H9 (cell line): ENCODE measurements at regions not wholly inside any gene's neighbourhood (a gene's known extent, or its start where the extent isn't known, plus 50 kb on each side); places are given as distances from the start of the nearest gene placed in this dataset.

ENCODE experiments used
- DNase-seq: peaks from one replicate; pipeline ENCODE4 v3.0.0-alpha.2; 2017
- H2AFZ ChIP-seq: one replicate; pipeline ENCODE4 v1.6.1; 2013; ENCODE audit warnings: mild to moderate bottlenecking, low read length, control low read depth, moderate library complexity
- H2AK5ac ChIP-seq: 2 replicates; pipeline ENCODE4 v1.6.1; 2013; ENCODE audit warnings: low read length, control low read depth, mixed read lengths; ENCODE audit not compliant: insufficient read length
- H2BK120ac ChIP-seq: one replicate; pipeline ENCODE4 v1.6.1; 2013; ENCODE audit warnings: low read depth, mild to moderate bottlenecking, low read length, control low read depth, inconsistent platforms; ENCODE audit not compliant: poor library complexity, severe bottlenecking
- H2BK12ac ChIP-seq: 2 replicates; pipeline ENCODE4 v1.6.1; 2013; ENCODE audit warnings: low read length, control low read depth, mixed read lengths, low read depth; ENCODE audit not compliant: insufficient read length
- H2BK15ac ChIP-seq: 2 replicates; pipeline ENCODE4 v1.6.1; 2013; ENCODE audit warnings: low read depth, low read length, control low read depth
- H2BK20ac ChIP-seq: one replicate; pipeline ENCODE4 v1.6.1; 2013; ENCODE audit warnings: low read depth, mild to moderate bottlenecking, low read length, control low read depth, inconsistent platforms; ENCODE audit not compliant: poor library complexity, severe bottlenecking
- H2BK5ac ChIP-seq: 2 replicates; pipeline ENCODE4 v1.6.1; 2013; ENCODE audit warnings: low read length, control low read depth, mixed read lengths; ENCODE audit not compliant: insufficient read length
- H3K14ac ChIP-seq: 2 replicates; pipeline ENCODE4 v1.6.1; 2013; ENCODE audit warnings: low read length, control low read depth; ENCODE audit not compliant: insufficient read depth
- H3K18ac ChIP-seq: 2 replicates; pipeline ENCODE4 v1.6.1; 2013; ENCODE audit warnings: low read depth, mild to moderate bottlenecking, mixed read lengths, low read length, control low read depth; ENCODE audit not compliant: insufficient read length
- H3K23ac ChIP-seq: 2 replicates; pipeline ENCODE4 v1.6.1; 2013; ENCODE audit warnings: low read length, control low read depth, mixed read lengths, low read depth; ENCODE audit not compliant: insufficient read length
- H3K23me2 ChIP-seq: 2 replicates; pipeline ENCODE4 v1.6.1; 2013; ENCODE audit warnings: low read depth, mild to moderate bottlenecking, mixed read lengths, low read length, control low read depth; ENCODE audit not compliant: insufficient read length, poor library complexity, severe bottlenecking
- H3K27ac ChIP-seq: 2 replicates; pipeline ENCODE4 v1.5.1; 2013; ENCODE audit warnings: low read length, control low read depth, mixed read lengths, low read depth; ENCODE audit not compliant: insufficient read length
- H3K27me3 ChIP-seq: 2 replicates; pipeline ENCODE4 v1.6.1; 2013; ENCODE audit warnings: low read length, control low read depth, inconsistent platforms; ENCODE audit not compliant: insufficient read depth
- H3K4ac ChIP-seq: 2 replicates; pipeline ENCODE4 v1.6.1; 2013; ENCODE audit warnings: low read depth, mild to moderate bottlenecking, control low read depth, inconsistent platforms, low read length, moderate library complexity
- H3K4me1 ChIP-seq: 2 replicates; pipeline ENCODE4 v1.6.1; 2013; ENCODE audit warnings: low read length, control low read depth, inconsistent platforms; ENCODE audit not compliant: insufficient read depth
- H3K4me2 ChIP-seq: 2 replicates; pipeline ENCODE4 v1.6.1; 2013; ENCODE audit warnings: low read length, control low read depth, mixed read lengths; ENCODE audit not compliant: insufficient read length, insufficient read depth
- H3K56ac ChIP-seq: 2 replicates; pipeline ENCODE4 v1.6.1; 2013; ENCODE audit warnings: low read depth, mild to moderate bottlenecking, mixed read lengths, low read length, control low read depth; ENCODE audit not compliant: insufficient read length
- H3K79me1 ChIP-seq: 2 replicates; pipeline ENCODE4 v1.6.1; 2013; ENCODE audit warnings: low read depth, mild to moderate bottlenecking, moderate library complexity, low read length, control low read depth, inconsistent platforms; ENCODE audit not compliant: insufficient read depth, poor library complexity, severe bottlenecking
- H3K79me2 ChIP-seq: 2 replicates; pipeline ENCODE4 v1.6.1; 2013; ENCODE audit warnings: low read length, control low read depth, inconsistent platforms; ENCODE audit not compliant: insufficient read depth
- H3K9ac ChIP-seq: 2 replicates; pipeline ENCODE4 v1.6.1; 2013; ENCODE audit warnings: low read length, control low read depth, mixed read lengths; ENCODE audit not compliant: insufficient read length; ENCODE audit errors: extremely low read depth
- H3K9me3 ChIP-seq: one replicate; pipeline ENCODE4 v1.6.1; 2013; ENCODE audit warnings: low read depth, low read length, inconsistent platforms; ENCODE audit not compliant: control insufficient read depth
- H3T11ph ChIP-seq: one replicate; pipeline ENCODE4 v1.6.1; 2013; ENCODE audit warnings: mild to moderate bottlenecking, low read length, control low read depth, inconsistent platforms
- H4K20me1 ChIP-seq: one replicate; pipeline ENCODE4 v1.6.1; 2013; ENCODE audit not compliant: control insufficient read depth, insufficient read length, insufficient read depth
- H4K5ac ChIP-seq: 2 replicates; pipeline ENCODE4 v1.6.1; 2013; ENCODE audit warnings: low read depth, mild to moderate bottlenecking, mixed read lengths, low read length, control low read depth; ENCODE audit not compliant: insufficient read length
- H4K8ac ChIP-seq: replicated peaks from 2 replicates; pipeline ENCODE4 v1.6.1; 2013; ENCODE audit warnings: low read length, control low read depth, mixed read lengths, low read depth; ENCODE audit not compliant: insufficient read length
- H4K91ac ChIP-seq: 2 replicates; pipeline ENCODE4 v1.6.1; 2013; ENCODE audit warnings: low read depth, mild to moderate bottlenecking, moderate library complexity, mixed read lengths, low read length, control low read depth; ENCODE audit not compliant: insufficient read length
- H3K27ac Mint-ChIP-seq, 3 experiments: 2 replicates in 2 of 3; 3 replicates in 1 of 3; pipeline ENCODE4 v1.8.0; 2020 to 2021; ENCODE audit warnings: mixed read lengths in 3 of 3, mild to moderate bottlenecking in 1 of 3, moderate library complexity in 1 of 3
- H3K27me3 Mint-ChIP-seq: 2 replicates; pipeline ENCODE4 v1.8.0; 2021; ENCODE audit warnings: low read depth, mild to moderate bottlenecking, moderate library complexity, mixed read lengths
- H3K36me3 Mint-ChIP-seq, 3 experiments: 2 replicates in 2 of 3; 3 replicates in 1 of 3; pipeline ENCODE4 v1.8.0; 2020 to 2021; ENCODE audit warnings: low read depth in 3 of 3, mixed read lengths in 3 of 3; ENCODE audit not compliant: insufficient read depth in 1 of 3
- H3K4me1 Mint-ChIP-seq, 2 experiments: 2 replicates each; pipeline ENCODE4 v1.8.0; 2020; ENCODE audit warnings: mixed read lengths in 2 of 2
- H3K4me3 Mint-ChIP-seq, 2 experiments: 2 replicates in 1 of 2; 3 replicates in 1 of 2; pipeline ENCODE4 v1.8.0; 2020 to 2021; ENCODE audit warnings: mild to moderate bottlenecking in 2 of 2, mixed read lengths in 2 of 2, moderate library complexity in 1 of 2
- H3K9me3 Mint-ChIP-seq, 2 experiments: 2 replicates in 1 of 2; 3 replicates in 1 of 2; pipeline ENCODE4 v1.8.0; 2020; ENCODE audit warnings: mild to moderate bottlenecking in 2 of 2, mixed read lengths in 2 of 2, moderate library complexity in 1 of 2
- CTCF ChIP-seq: fragments of 200-600 bp; sonication (generic); conservative IDR thresholded peaks from 3 replicates; pipeline ENCODE4 v1.8.0; 2021; ENCODE audit warnings: antibody characterized with exemption, mild to moderate bottlenecking
- WGBS: extraction: QIAGEN DNeasy Blood & Tissue Kit; methylation state at CpG from one replicate; pipeline ENCODE4 v1.1.7; 2013; ENCODE audit warnings: missing lambda C conversion rate, low lambda C conversion rate, mixed read lengths; ENCODE audit not compliant: insufficient read length; ENCODE audit errors: extremely low coverage; 5-methylcytosine and 5-hydroxymethylcytosine counted together

GRCh38 chr3:35394905-35395304 is 244.4 kb upstream of the ARPP21 start:
- WGBS, result no CpG with 5 or more reads among the region's 1 CpG
- no peak overlapping the region for H3K18ac ChIP-seq

More at GRCh38 chr3:35394905-35395304, 244.4 kb upstream of the ARPP21 start:
- H2BK120ac ChIP-seq, result no peak overlapping the region
- no peak overlapping the region for H2BK12ac ChIP-seq
- H3K9me3 ChIP-seq, result peaks cover 10% of the 10 kb centered on the region
- H4K91ac ChIP-seq, result no peak overlapping the region
- H3K4ac ChIP-seq, result no peak overlapping the region
- H3K4me2 ChIP-seq, result no peak overlapping the region
- no peak overlapping the region for H3K56ac ChIP-seq
- H2BK20ac ChIP-seq, result no peak overlapping the region
- no peaks in the 10 kb centered on the region for H3K27me3 Mint-ChIP-seq
- H2BK15ac ChIP-seq, result no peak overlapping the region
- no peak overlapping the region for H4K8ac ChIP-seq
- H3K23ac ChIP-seq, result no peak overlapping the region
- no peak overlapping the region for H3T11ph ChIP-seq
- no peak overlapping the region for H2AK5ac ChIP-seq
- H3K27me3 ChIP-seq, result no peaks in the 10 kb centered on the region
- no peak overlapping the region for H3K9ac ChIP-seq
- no peak overlapping the region for H3K4me3 Mint-ChIP-seq
- no peak overlapping the region for H3K14ac ChIP-seq
- no peaks in the 10 kb centered on the region for H4K20me1 ChIP-seq
- no peak overlapping the region for H3K27ac ChIP-seq
- peaks cover 29 to 36% of the 10 kb centered on the region in 2 experiments for H3K9me3 Mint-ChIP-seq
- no peak overlapping the region for H4K5ac ChIP-seq
- no peak overlapping the region for H3K27ac Mint-ChIP-seq
- TF ChIP-seq CTCF, result no peak
- no peaks in the 10 kb centered on the region for H3K79me2 ChIP-seq
- no peaks in the 10 kb centered on the region for H3K79me1 ChIP-seq
- H3K4me1 Mint-ChIP-seq, result peaks cover 0 to 5% of the 10 kb centered on the region in 2 experiments; a peak in 1 of 4 replicates
- no peak overlapping the region for H2BK5ac ChIP-seq
- H3K4me1 ChIP-seq, result no peaks in the 10 kb centered on the region; the same call in 1 of the 2 replicates
- no peaks in the 10 kb centered on the region for H3K23me2 ChIP-seq
- H3K36me3 Mint-ChIP-seq, result peaks cover 8 to 30% (median 17%) of the 10 kb centered on the region in 3 experiments
- DNase-seq, result no peak
- no peak overlapping the region for H2AFZ ChIP-seq
